H9 (cell line): ENCODE measurements at regions not wholly inside any gene's neighbourhood (a gene's known extent, or its start where the extent isn't known, plus 50 kb on each side); places are given as distances from the start of the nearest gene placed in this dataset.

ENCODE experiments used
- DNase-seq: peaks from one replicate; pipeline ENCODE4 v3.0.0-alpha.2; 2017
- H2AFZ ChIP-seq: one replicate; pipeline ENCODE4 v1.6.1; 2013; ENCODE audit warnings: mild to moderate bottlenecking, low read length, control low read depth, moderate library complexity
- H2AK5ac ChIP-seq: 2 replicates; pipeline ENCODE4 v1.6.1; 2013; ENCODE audit warnings: low read length, control low read depth, mixed read lengths; ENCODE audit not compliant: insufficient read length
- H2BK120ac ChIP-seq: one replicate; pipeline ENCODE4 v1.6.1; 2013; ENCODE audit warnings: low read depth, mild to moderate bottlenecking, low read length, control low read depth, inconsistent platforms; ENCODE audit not compliant: poor library complexity, severe bottlenecking
- H2BK12ac ChIP-seq: 2 replicates; pipeline ENCODE4 v1.6.1; 2013; ENCODE audit warnings: low read length, control low read depth, mixed read lengths, low read depth; ENCODE audit not compliant: insufficient read length
- H2BK15ac ChIP-seq: 2 replicates; pipeline ENCODE4 v1.6.1; 2013; ENCODE audit warnings: low read depth, low read length, control low read depth
- H2BK20ac ChIP-seq: one replicate; pipeline ENCODE4 v1.6.1; 2013; ENCODE audit warnings: low read depth, mild to moderate bottlenecking, low read length, control low read depth, inconsistent platforms; ENCODE audit not compliant: poor library complexity, severe bottlenecking
- H2BK5ac ChIP-seq: 2 replicates; pipeline ENCODE4 v1.6.1; 2013; ENCODE audit warnings: low read length, control low read depth, mixed read lengths; ENCODE audit not compliant: insufficient read length
- H3K14ac ChIP-seq: 2 replicates; pipeline ENCODE4 v1.6.1; 2013; ENCODE audit warnings: low read length, control low read depth; ENCODE audit not compliant: insufficient read depth
- H3K18ac ChIP-seq: 2 replicates; pipeline ENCODE4 v1.6.1; 2013; ENCODE audit warnings: low read depth, mild to moderate bottlenecking, mixed read lengths, low read length, control low read depth; ENCODE audit not compliant: insufficient read length
- H3K23ac ChIP-seq: 2 replicates; pipeline ENCODE4 v1.6.1; 2013; ENCODE audit warnings: low read length, control low read depth, mixed read lengths, low read depth; ENCODE audit not compliant: insufficient read length
- H3K23me2 ChIP-seq: 2 replicates; pipeline ENCODE4 v1.6.1; 2013; ENCODE audit warnings: low read depth, mild to moderate bottlenecking, mixed read lengths, low read length, control low read depth; ENCODE audit not compliant: insufficient read length, poor library complexity, severe bottlenecking
- H3K27ac ChIP-seq: 2 replicates; pipeline ENCODE4 v1.5.1; 2013; ENCODE audit warnings: low read length, control low read depth, mixed read lengths, low read depth; ENCODE audit not compliant: insufficient read length
- H3K27me3 ChIP-seq: 2 replicates; pipeline ENCODE4 v1.6.1; 2013; ENCODE audit warnings: low read length, control low read depth, inconsistent platforms; ENCODE audit not compliant: insufficient read depth
- H3K4ac ChIP-seq: 2 replicates; pipeline ENCODE4 v1.6.1; 2013; ENCODE audit warnings: low read depth, mild to moderate bottlenecking, control low read depth, inconsistent platforms, low read length, moderate library complexity
- H3K4me1 ChIP-seq: 2 replicates; pipeline ENCODE4 v1.6.1; 2013; ENCODE audit warnings: low read length, control low read depth, inconsistent platforms; ENCODE audit not compliant: insufficient read depth
- H3K4me2 ChIP-seq: 2 replicates; pipeline ENCODE4 v1.6.1; 2013; ENCODE audit warnings: low read length, control low read depth, mixed read lengths; ENCODE audit not compliant: insufficient read length, insufficient read depth
- H3K56ac ChIP-seq: 2 replicates; pipeline ENCODE4 v1.6.1; 2013; ENCODE audit warnings: low read depth, mild to moderate bottlenecking, mixed read lengths, low read length, control low read depth; ENCODE audit not compliant: insufficient read length
- H3K79me1 ChIP-seq: 2 replicates; pipeline ENCODE4 v1.6.1; 2013; ENCODE audit warnings: low read depth, mild to moderate bottlenecking, moderate library complexity, low read length, control low read depth, inconsistent platforms; ENCODE audit not compliant: insufficient read depth, poor library complexity, severe bottlenecking
- H3K79me2 ChIP-seq: 2 replicates; pipeline ENCODE4 v1.6.1; 2013; ENCODE audit warnings: low read length, control low read depth, inconsistent platforms; ENCODE audit not compliant: insufficient read depth
- H3K9ac ChIP-seq: 2 replicates; pipeline ENCODE4 v1.6.1; 2013; ENCODE audit warnings: low read length, control low read depth, mixed read lengths; ENCODE audit not compliant: insufficient read length; ENCODE audit errors: extremely low read depth
- H3K9me3 ChIP-seq: one replicate; pipeline ENCODE4 v1.6.1; 2013; ENCODE audit warnings: low read depth, low read length, inconsistent platforms; ENCODE audit not compliant: control insufficient read depth
- H3T11ph ChIP-seq: one replicate; pipeline ENCODE4 v1.6.1; 2013; ENCODE audit warnings: mild to moderate bottlenecking, low read length, control low read depth, inconsistent platforms
- H4K20me1 ChIP-seq: one replicate; pipeline ENCODE4 v1.6.1; 2013; ENCODE audit not compliant: control insufficient read depth, insufficient read length, insufficient read depth
- H4K5ac ChIP-seq: 2 replicates; pipeline ENCODE4 v1.6.1; 2013; ENCODE audit warnings: low read depth, mild to moderate bottlenecking, mixed read lengths, low read length, control low read depth; ENCODE audit not compliant: insufficient read length
- H4K8ac ChIP-seq: replicated peaks from 2 replicates; pipeline ENCODE4 v1.6.1; 2013; ENCODE audit warnings: low read length, control low read depth, mixed read lengths, low read depth; ENCODE audit not compliant: insufficient read length
- H4K91ac ChIP-seq: 2 replicates; pipeline ENCODE4 v1.6.1; 2013; ENCODE audit warnings: low read depth, mild to moderate bottlenecking, moderate library complexity, mixed read lengths, low read length, control low read depth; ENCODE audit not compliant: insufficient read length
- H3K27ac Mint-ChIP-seq, 3 experiments: 2 replicates in 2 of 3; 3 replicates in 1 of 3; pipeline ENCODE4 v1.8.0; 2020 to 2021; ENCODE audit warnings: mixed read lengths in 3 of 3, mild to moderate bottlenecking in 1 of 3, moderate library complexity in 1 of 3
- H3K27me3 Mint-ChIP-seq: 2 replicates; pipeline ENCODE4 v1.8.0; 2021; ENCODE audit warnings: low read depth, mild to moderate bottlenecking, moderate library complexity, mixed read lengths
- H3K36me3 Mint-ChIP-seq, 3 experiments: 2 replicates in 2 of 3; 3 replicates in 1 of 3; pipeline ENCODE4 v1.8.0; 2020 to 2021; ENCODE audit warnings: low read depth in 3 of 3, mixed read lengths in 3 of 3; ENCODE audit not compliant: insufficient read depth in 1 of 3
- H3K4me1 Mint-ChIP-seq, 2 experiments: 2 replicates each; pipeline ENCODE4 v1.8.0; 2020; ENCODE audit warnings: mixed read lengths in 2 of 2
- H3K4me3 Mint-ChIP-seq, 2 experiments: 2 replicates in 1 of 2; 3 replicates in 1 of 2; pipeline ENCODE4 v1.8.0; 2020 to 2021; ENCODE audit warnings: mild to moderate bottlenecking in 2 of 2, mixed read lengths in 2 of 2, moderate library complexity in 1 of 2
- H3K9me3 Mint-ChIP-seq, 2 experiments: 2 replicates in 1 of 2; 3 replicates in 1 of 2; pipeline ENCODE4 v1.8.0; 2020; ENCODE audit warnings: mild to moderate bottlenecking in 2 of 2, mixed read lengths in 2 of 2, moderate library complexity in 1 of 2
- CTCF ChIP-seq: fragments of 200-600 bp; sonication (generic); conservative IDR thresholded peaks from 3 replicates; pipeline ENCODE4 v1.8.0; 2021; ENCODE audit warnings: antibody characterized with exemption, mild to moderate bottlenecking
- WGBS: extraction: QIAGEN DNeasy Blood & Tissue Kit; methylation state at CpG from one replicate; pipeline ENCODE4 v1.1.7; 2013; ENCODE audit warnings: missing lambda C conversion rate, low lambda C conversion rate, mixed read lengths; ENCODE audit not compliant: insufficient read length; ENCODE audit errors: extremely low coverage; 5-methylcytosine and 5-hydroxymethylcytosine counted together

GRCh38 chr13:60720590-60720989 lies 323.6 kb downstream of the TDRD3 start:
- no peak overlapping the region for H3T11ph ChIP-seq
- H2BK12ac ChIP-seq = no peak overlapping the region
- no peak overlapping the region for H4K8ac ChIP-seq
- no peaks in the 10 kb centered on the region for H3K9me3 Mint-ChIP-seq
- H2BK20ac ChIP-seq = no peak overlapping the region
- TF ChIP-seq CTCF = no peak
- H3K14ac ChIP-seq = no peak overlapping the region
- H2BK120ac ChIP-seq = no peak overlapping the region
- no peak overlapping the region for H2BK5ac ChIP-seq
- no peaks in the 10 kb centered on the region for H3K79me1 ChIP-seq
- no peak overlapping the region for H2AFZ ChIP-seq
- DNase-seq = no peak
- no peak overlapping the region for H3K27ac Mint-ChIP-seq
- no peaks in the 10 kb centered on the region for H4K20me1 ChIP-seq
- H3K4me3 Mint-ChIP-seq = no peak overlapping the region
- no peak overlapping the region for H3K9ac ChIP-seq
- H3K9me3 ChIP-seq = no peaks in the 10 kb centered on the region
- H3K23ac ChIP-seq = no peak overlapping the region
- H3K27me3 ChIP-seq = no peaks in the 10 kb centered on the region
- no peaks in the 10 kb centered on the region for H3K36me3 Mint-ChIP-seq
- no peak overlapping the region for H3K56ac ChIP-seq
- H3K4me1 ChIP-seq = no peaks in the 10 kb centered on the region
- no peak overlapping the region for H2AK5ac ChIP-seq
- no peaks in the 10 kb centered on the region for H3K27me3 Mint-ChIP-seq
- H3K27ac ChIP-seq = no peak overlapping the region
- no peak overlapping the region for H3K4ac ChIP-seq
- H3K4me1 Mint-ChIP-seq = peaks cover 3% of the 10 kb centered on the region in 2 experiments; a peak in 1 of 4 replicates
- H3K4me2 ChIP-seq = no peak overlapping the region
- no peaks in the 10 kb centered on the region for H3K79me2 ChIP-seq
- no peak overlapping the region for H3K18ac ChIP-seq
- no peak overlapping the region for H4K91ac ChIP-seq
- H4K5ac ChIP-seq = no peak overlapping the region
- no peak overlapping the region for H2BK15ac ChIP-seq
- WGBS = no CpG with 5 or more reads among the region's 3 CpGs
- no peaks in the 10 kb centered on the region for H3K23me2 ChIP-seq
